ENCODE measurements at regions not wholly inside any gene's neighbourhood (a gene's known extent, or its start where the extent isn't known, plus 50 kb on each side); places are given as distances from the start of the nearest gene placed in this dataset.

DNA sequence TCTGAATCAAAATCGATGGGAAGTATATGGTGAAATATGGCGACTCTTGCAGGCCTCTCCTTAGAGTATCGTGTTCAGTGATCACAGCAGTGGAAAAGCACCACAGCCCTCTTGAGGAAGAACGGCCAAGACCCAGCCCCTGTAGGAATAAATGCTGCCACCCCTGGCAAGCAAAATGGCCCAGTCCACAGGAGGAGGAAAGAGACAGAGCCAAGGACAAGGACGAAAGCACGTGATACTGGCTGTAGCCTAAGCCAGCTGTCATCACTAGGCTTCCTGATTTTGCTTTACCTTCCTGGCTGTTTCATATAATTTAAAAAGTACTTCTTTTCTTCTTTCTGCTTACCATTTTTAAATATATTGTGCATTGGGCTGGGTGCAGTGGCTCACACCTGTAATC, 395.0 kb upstream of the SHH start:
- Histone ChIP-seq H3K4me3 (no peak overlapping the region), H3K9me3 (no peaks in the 10 kb centered on the region), H3K27ac (no peak overlapping the region), H3K36me3 (no peaks in the 10 kb centered on the region), H3K4me1 (no peaks in the 10 kb centered on the region), H3K27me3 (no peaks in the 10 kb centered on the region)
- intact Hi-C loops (cut with DNase I; ENCODE audit: low total_unique reads): no loop called here
- TF ChIP-seq, protein P1, sequence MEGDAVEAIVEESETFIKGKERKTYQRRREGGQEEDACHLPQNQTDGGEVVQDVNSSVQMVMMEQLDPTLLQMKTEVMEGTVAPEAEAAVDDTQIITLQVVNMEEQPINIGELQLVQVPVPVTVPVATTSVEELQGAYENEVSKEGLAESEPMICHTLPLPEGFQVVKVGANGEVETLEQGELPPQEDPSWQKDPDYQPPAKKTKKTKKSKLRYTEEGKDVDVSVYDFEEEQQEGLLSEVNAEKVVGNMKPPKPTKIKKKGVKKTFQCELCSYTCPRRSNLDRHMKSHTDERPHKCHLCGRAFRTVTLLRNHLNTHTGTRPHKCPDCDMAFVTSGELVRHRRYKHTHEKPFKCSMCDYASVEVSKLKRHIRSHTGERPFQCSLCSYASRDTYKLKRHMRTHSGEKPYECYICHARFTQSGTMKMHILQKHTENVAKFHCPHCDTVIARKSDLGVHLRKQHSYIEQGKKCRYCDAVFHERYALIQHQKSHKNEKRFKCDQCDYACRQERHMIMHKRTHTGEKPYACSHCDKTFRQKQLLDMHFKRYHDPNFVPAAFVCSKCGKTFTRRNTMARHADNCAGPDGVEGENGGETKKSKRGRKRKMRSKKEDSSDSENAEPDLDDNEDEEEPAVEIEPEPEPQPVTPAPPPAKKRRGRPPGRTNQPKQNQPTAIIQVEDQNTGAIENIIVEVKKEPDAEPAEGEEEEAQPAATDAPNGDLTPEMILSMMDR (IDR thresholded peaks at IDR 0.05): no peak
- no peak for DNase-seq

GRCh38 chr7:156206174-156206573, 393.9 kb upstream of the SHH start:
- DNase-seq: no peak
- Histone ChIP-seq H3K27me3 (no peaks in the 10 kb centered on the region), H3K4me3 (no peak overlapping the region), H3K36me3 (no peaks in the 10 kb centered on the region), H3K27ac (no peak overlapping the region), H3K4me1 (no peaks in the 10 kb centered on the region), H3K9me3 (no peaks in the 10 kb centered on the region)
- TF ChIP-seq, protein P1 (IDR thresholded peaks at IDR 0.05): no peak
- intact Hi-C loops (cut with DNase I; ENCODE audit: low total_unique reads): no loop called here

DNA sequence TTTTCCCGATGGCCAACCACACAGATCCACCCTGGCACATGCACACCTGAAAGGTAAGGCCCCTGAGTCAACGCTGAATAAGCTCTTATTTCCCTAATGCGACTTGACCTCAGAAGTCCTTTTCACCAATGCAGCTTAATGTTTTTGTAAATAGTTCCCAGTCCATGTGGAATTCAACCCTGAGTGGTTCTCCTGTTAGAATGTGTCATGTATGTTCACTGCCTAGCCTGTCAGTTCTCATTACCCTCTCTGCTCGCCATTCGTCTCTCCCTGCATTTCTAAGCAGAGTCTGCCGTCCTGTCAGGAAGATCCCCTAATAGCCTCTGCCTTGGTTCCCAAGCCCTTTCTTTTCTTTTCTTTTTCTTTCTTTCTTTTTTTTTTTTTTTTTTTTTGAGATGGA, 392.6 kb upstream of the SHH start:
- no peak overlapping the region for H3K4me3 ChIP-seq
- intact Hi-C loops (cut with DNase I; ENCODE audit: low total_unique reads): no loop called here
- no peaks in the 10 kb centered on the region for H3K9me3 ChIP-seq
- H3K36me3 ChIP-seq: no peaks in the 10 kb centered on the region
- H3K27ac ChIP-seq: no peak overlapping the region
- no peaks in the 10 kb centered on the region for H3K4me1 ChIP-seq
- TF ChIP-seq, protein P1 (IDR thresholded peaks at IDR 0.05): no peak
- no peaks in the 10 kb centered on the region for H3K27me3 ChIP-seq
- no peak for DNase-seq

GRCh38 chr7:156203923-156204322, 391.7 kb upstream of the SHH start:
- no peaks in the 10 kb centered on the region for H3K4me1 ChIP-seq
- no peaks in the 10 kb centered on the region for H3K36me3 ChIP-seq
- TF ChIP-seq, protein P1 (IDR thresholded peaks at IDR 0.05): no peak
- no peak overlapping the region for H3K4me3 ChIP-seq
- H3K27ac ChIP-seq: no peak overlapping the region
- no peaks in the 10 kb centered on the region for H3K9me3 ChIP-seq
- intact Hi-C loops (cut with DNase I; ENCODE audit: low total_unique reads): no loop called here
- DNase-seq: no peak
- no peaks in the 10 kb centered on the region for H3K27me3 ChIP-seq

GRCh38 chr7:156198277-156198676, 386.0 kb upstream of the SHH start:
- DNase-seq: peak in 1 of 2 donors; percentile 20
- no peaks in the 10 kb centered on the region for H3K4me1 ChIP-seq
- no peaks in the 10 kb centered on the region for H3K36me3 ChIP-seq
- no peak overlapping the region for H3K27ac ChIP-seq
- no peaks in the 10 kb centered on the region for H3K27me3 ChIP-seq
- no peak overlapping the region for H3K4me3 ChIP-seq
- TF ChIP-seq, protein P1 (IDR thresholded peaks at IDR 0.05): no peak
- no peaks in the 10 kb centered on the region for H3K9me3 ChIP-seq
- intact Hi-C loops (cut with DNase I; ENCODE audit: low total_unique reads): loop anchor here (10.0 kb wide), 1 partner anchor 1227 kb away; no protein-coding TSS in a partner anchor

GRCh38 chr7:156196649-156197048, 384.4 kb upstream of the SHH start:
- intact Hi-C loops (cut with DNase I; ENCODE audit: low total_unique reads): loop anchor here (10.0 kb wide), 1 partner anchor 1228 kb away; no protein-coding TSS in a partner anchor
- peak in 1 of 2 donors; percentile 25 for DNase-seq
- no peaks in the 10 kb centered on the region for H3K27me3 ChIP-seq

More at GRCh38 chr7:156196649-156197048, 384.4 kb upstream of the SHH start:
- TF ChIP-seq, protein P1 (IDR thresholded peaks at IDR 0.05): no peak
- no peak overlapping the region for H3K27ac ChIP-seq
- H3K4me1 ChIP-seq: no peaks in the 10 kb centered on the region
- no peak overlapping the region for H3K4me3 ChIP-seq
- no peaks in the 10 kb centered on the region for H3K36me3 ChIP-seq
- no peaks in the 10 kb centered on the region for H3K9me3 ChIP-seq
